GM21737 (cell line): ENCODE measurements at regions not wholly inside any gene's neighbourhood (a gene's known extent, or its start where the extent isn't known, plus 50 kb on each side); places are given as distances from the start of the nearest gene placed in this dataset.

Source experiments
- ATAC-seq: cut with Tn5 transposase; IDR thresholded peaks from one replicate; pipeline ENCODE4 v1.9.1; 2021; ENCODE audit warnings: mild to moderate bottlenecking, moderate library complexity; ENCODE audit not compliant: unreplicated experiment

DNA sequence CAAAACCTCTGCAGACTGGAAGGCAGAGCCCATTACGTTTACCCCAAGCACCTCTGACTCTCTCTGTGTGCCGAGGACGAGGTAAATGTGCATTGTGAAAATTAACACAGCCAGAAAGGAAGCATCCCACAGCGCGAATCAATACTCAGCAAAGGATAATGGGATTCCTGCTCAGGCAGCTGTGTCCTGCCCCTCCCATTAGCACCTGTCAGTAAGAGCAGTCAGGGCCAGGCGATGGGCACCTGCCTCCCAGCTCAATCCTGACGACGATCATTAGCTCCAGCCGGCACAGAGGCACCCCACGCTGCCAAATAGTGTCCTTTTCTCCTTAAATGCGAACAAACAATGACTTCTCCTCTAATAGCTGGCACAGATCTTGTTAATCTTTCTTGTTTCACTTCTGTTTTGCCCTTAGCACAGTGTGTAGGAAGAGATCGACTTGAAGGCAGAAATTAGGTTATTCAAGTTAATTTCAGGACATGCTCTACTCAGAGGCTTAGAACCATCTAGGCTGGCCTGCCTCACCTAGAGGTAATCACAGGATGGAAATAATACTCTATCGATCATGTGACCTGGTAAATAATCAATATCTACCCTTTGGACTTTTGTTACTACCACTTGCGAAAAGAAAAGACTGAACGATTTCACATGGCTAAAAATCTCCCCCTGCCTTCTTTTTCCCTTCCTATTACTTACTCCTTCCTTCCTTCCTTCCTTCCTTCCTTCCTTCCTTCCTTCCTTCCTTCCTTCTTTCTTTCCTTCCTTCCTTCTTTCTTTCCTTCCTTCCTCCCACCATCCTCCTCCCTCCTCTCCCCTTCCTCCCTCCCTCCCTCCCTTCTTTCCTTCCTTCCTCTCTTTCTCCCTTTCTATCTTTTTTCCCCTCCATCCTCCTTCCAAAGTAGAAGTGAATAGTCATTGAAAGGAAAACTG, 487.9 kb upstream of the ID2 start:
- ATAC-seq = no peak

DNA sequence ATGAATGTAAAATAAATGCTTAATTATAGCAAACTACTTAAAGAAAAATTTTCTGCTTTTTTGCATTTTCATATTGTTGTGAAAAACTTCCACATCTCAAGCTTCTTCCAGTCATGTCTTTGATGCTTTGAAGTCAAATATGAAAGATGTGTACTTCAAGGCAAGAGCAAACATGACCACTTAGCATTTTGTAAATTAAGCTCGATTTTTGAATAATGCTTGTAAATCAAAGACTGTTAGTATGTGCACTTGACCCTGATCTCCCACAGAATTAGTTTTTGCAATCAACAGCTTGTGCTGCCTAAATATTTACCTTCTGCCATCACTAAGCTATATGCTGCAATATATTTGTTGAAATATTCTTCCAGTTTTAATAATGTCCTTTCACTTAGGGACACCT, 486.1 kb upstream of the ID2 start:
- ATAC-seq = no peak

DNA sequence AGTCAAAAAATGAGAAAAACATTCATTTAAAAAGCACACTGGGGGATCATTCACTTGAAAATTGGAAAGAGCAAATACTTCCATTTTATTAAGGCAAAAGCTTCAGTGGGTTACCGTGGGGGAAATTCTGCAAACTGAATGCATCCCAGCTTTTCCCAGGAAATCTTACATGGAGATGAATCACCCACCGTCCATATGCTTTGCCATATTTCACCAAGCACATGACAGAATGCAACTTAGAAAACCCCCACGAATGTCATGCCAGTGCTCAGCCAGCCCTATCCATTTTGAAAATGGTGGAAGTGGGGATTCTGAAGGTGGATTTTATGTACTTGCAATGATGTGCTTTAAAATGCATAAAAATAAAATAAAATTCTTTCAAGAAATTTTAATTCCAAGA, 485.5 kb upstream of the ID2 start:
- no peak for ATAC-seq

DNA sequence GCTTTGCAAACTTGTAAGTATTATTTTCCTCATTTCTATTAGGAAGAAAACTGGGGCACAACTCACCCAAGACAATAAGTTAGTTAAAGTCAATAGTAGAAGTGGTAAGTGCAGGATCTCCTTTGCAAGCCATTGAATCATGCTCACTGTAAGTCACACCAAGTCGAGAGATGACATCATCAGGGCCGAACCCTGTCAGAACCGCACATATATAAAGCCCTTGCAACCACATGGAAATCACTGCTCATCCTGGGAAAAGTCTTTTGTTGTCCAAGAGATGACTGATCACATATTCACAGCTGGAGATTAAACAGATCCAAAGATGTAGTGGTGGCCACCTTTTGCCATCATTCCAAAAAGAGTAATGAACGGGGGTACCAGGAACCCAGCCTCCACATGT, 484.8 kb upstream of the ID2 start:
- ATAC-seq = no peak

DNA sequence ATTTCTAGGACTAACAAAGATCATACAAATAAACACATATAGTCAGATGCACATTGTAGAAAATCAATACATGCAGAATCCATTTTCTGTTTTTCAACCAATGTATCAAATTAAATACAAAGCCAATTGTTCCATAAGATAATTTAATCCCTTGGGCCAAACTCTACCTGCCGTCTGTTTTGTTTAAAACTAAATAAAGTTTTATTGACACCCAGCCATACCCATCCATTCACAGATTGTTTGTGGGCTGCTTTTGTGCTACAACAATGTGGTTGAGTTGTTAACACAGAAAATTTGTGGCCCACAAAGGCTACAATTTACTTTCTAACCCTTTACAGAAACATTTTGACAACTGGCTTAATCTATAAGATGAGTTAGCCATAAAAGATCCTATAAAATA, 484.0 kb upstream of the ID2 start:
- ATAC-seq = no peak

DNA sequence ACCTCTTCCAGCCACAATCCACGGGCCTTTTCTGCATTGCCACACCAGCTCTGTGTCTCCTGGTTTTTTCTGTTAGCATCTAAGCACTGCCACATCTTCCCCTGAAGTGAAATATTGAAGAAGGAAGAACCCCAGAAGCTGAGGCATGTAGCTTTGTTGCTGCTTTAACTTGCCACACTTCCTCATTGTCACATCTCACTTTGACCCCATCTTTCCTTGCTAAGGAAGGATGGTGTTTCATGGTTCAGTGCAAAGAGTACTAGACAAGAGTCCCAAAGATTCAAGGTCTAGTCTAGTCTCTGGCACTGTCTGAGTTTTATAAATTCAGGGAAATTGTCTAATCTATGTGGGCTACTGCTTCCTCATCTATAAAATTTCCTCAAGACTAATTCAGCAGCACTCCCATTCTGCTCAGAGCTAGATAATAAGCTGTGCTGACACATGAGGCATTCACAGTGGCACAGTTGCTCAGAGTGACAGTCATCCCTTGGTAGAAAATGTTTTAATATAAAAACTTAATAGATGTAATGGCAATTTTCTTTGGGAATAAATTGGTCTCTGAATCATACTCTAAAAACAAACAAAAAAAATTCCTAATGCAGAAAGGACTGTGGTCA, 483.0 kb upstream of the ID2 start:
- ATAC-seq = no peak

DNA sequence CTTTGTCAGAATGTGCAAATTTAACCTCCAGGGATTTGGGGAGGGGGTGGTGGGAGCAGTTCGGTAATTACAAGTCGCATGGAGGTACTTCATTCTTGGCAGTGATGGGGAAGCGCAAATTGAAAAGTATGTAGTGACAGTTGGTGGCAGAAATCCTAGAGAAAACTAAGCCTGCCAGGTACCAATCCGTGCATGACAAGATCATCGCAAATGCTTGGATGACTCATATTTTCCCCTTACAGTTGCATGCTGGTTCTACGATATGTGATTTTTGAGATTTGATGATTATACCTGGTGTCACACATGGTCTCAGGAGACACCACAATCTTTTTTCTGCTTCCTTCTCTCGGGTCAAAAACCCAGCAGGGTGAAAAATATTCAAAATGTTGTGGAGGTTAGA, 479.7 kb upstream of the ID2 start:
- ATAC-seq = peak; percentile 76

DNA sequence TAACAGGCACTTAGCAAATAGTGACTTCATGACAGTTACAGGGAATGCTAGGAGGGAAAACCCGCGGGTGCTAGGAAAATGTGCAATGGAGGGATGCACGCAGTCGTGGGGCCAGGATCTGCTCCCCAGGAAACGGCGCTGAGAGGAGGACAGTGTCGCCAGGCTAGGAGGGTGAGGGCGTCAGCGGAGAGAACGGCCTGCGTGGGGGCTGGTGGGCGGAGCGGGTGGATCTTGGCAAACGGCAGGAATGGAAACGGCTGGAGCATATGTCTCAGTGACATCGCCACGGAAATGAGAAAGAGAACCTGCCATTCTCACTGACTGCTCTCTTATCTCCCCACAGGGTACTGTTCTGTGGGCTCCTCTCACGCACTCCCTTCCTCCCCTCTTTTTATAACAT, 478.5 kb upstream of the ID2 start:
- ATAC-seq = no peak

DNA sequence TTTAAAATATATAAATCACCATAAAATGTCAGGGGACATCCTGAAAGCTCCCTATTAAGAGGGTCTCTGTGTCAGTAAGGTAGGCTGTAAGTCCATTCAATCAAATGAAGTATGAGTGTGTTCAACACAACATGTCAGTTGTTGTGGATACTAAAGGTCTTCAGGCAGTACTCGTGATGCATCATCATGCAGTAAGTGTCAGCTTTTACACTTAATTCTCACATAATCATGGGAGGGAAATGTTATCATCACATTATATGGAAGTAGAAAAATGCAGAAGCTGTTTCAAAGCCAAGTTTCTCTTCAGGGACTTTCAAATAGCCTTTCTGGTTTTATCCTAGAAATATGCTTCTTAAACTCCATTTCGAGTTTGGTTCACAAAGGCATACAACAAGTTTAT, 477.1 kb upstream of the ID2 start:
- ATAC-seq = no peak

DNA sequence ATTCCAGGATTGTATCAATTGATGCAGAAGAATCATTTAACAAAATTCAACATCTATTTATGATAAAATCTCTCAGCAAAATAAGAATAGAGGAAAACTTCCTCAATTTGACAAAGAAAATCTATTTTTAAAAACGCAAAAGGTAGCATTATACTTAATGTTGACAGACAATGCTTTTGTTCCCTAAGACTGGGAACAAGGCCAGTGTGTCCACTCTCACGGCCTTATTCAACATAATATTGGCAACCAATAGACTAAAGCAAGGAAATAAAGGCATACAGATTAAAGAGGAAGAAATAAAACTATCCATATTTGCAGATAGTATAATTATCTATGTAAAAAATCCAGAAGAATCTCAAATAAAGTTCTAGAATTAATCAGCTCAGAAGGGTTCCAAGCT, 472.4 kb upstream of the ID2 start:
- no peak for ATAC-seq

DNA sequence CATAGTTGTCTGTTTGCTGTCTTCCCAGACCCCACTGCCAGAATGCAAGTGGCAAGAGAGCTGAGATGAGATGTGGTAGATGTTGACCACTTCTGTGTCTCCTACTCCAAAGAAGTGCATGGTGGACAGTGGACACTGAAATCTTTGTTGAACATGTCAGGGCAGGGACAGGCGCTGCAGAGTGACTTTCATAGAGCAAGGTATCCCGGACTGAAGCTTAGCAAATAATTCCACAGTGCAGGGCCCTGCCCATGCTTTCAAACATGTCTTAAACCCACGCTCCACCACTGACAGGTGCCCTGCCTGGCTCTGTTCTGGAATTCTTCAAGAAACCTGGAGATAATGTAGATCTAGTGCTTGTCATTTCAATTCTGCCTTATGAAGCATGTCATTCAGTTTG, 470.5 kb upstream of the ID2 start:
- no peak for ATAC-seq

DNA sequence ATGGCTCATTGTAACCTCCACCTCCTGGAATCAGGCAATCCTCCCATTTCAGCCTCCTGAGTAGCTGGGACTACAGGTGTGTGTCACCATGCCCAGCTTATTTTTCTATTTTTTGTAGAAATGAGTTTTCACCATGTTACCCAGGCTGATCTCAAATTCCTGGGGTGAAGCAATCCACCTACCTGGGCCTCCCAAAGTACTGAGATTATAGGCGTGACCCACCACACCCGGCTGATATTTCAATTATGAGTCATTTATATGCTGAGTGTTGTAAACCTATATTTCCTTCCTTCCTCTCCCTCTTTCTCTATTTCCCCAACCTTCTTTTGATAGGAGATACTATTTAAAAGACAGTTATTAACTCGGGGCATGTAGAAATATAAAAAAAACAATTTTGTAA, 469.6 kb upstream of the ID2 start:
- ATAC-seq = no peak

DNA sequence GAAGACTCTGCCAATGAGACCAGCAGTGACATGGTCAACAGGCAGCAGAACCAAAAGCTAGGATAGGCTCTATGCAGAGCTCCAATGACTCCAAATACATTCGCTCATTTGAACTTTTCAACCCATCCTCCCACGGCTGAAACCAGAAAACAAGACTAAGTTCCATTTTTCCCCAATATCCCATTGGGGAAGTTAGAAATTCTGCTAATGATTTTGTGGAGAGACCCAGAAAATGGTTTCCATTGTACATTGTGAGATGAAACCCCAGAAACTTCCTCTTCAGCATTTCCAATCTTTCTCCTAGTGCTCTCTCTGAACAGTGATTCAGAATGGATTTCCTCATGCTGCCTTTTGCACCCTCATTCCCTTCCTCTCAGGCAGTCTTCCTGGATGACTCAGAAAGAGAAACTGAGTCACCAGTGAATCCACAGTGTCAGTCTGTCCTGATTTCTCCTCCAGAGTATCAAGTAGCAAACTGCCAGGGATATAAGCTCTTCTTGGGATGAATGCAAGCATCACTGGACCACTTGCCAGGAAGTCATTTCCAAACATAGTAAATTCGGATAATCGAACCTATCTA, 467.7 kb upstream of the ID2 start:
- no peak for ATAC-seq

DNA sequence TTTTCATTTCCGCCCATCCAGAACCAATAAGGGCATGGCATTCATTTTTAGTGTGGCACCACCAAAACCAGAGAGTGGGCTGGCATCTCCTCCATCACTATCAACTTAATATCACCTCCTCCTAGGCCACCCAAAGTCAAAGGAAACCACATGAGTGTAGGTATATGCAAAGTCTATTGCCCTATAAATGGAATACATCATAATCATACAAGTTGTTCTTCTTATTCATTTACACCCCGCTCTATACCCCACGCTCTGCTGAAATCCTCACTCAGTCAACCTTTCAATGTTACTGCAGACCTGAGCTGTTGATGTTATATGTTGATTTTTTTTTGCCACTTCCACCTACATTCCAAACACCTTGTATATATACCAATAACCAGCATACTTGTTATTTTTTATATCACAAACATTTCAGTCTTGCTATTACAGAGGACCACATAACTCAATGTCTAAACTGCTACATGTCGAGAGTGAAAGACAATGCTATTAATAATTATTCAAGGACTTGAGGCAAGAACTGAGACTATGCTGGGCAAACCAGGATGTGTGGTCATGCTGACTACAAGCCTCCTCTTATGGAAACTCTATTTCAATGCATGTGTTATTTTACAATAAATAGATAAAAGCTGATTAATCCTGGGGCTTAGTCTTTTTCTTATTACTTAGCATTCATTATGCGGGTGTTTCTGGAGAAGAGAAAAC, 466.5 kb upstream of the ID2 start:
- ATAC-seq = peak; percentile 95

DNA sequence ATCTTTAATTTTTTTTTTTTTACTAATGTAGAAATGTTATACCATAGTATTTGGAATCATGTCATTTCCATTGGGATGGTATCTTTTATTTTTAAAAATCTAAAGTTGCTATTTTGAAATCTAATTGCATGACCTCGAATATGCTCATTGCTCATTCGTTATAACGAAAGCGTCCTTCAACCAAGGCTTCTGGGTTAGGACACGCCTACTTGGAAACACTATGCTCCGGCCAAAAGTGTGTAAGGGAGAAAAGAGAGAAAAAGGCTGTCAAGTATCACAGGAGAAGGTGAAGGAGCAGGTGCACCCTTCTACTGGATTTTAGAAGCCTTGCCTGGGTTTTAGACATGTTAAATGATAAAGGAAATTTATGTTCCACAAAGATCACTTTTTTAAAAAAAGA, 465.9 kb upstream of the ID2 start:
- ATAC-seq = no peak

DNA sequence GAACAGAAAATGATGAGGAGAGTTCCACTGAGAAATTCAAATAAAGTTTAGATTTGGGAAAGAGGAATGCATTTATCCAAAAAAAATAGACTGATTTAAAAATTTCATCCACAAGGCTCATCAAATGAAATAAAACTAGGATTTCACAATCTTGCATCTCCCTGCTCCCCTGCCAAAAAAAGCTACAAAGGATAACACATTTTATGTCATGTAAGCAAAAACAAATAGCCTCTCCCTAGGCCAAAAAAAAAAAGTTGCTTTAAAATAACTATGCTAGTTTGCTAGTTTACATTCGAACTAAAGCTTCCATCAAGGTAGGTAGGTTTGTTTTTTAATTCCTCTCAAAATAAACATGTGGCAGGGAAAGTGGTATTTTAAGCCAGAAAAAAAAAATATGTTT, 465.5 kb upstream of the ID2 start:
- no peak for ATAC-seq

DNA sequence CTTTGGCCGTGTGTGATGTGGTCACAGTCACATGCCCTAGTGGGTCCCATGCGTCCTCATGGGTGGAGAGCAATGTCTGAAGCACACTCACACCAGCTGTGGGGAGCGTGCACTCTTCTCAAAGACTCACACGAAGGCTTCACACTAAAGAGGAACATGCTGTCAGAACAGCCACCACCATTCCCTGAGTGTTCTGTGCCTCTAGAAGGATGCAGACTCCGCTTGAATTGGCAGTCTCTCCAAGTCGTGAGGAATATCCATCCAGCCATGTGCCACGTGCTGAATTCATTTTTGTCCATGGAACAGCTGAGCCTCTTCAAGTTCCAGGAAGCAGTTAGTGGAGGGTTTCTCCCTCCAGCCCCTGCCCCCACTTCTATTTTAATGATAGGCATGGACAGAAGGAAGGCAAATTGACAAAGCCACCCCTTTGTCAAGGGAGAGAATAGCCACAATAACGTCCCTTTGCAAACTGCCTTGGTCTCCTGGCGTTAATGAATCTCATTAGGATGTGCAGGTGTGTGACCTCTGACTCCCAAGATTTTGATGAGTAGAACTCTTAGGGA, 464.3 kb upstream of the ID2 start:
- ATAC-seq = no peak

DNA sequence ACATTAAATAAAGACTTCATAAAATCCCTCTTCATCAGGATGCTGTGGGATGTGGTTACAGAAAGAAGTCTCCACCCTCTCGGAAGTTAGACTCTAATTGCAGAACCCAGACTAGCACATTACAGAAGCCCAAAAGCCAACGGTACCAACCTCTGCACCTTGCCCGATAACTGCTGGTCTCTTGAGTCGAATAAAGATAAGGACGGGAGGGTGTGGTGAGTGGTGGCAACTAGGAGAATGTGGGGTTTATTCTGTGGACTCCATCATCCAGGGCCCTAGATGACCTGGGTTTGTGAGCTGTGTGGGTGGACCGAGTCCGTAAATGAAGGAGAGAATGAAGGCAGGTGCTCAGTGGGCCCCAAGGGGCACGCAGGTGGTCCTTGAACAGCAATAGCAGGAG, 462.8 kb upstream of the ID2 start:
- ATAC-seq = no peak

DNA sequence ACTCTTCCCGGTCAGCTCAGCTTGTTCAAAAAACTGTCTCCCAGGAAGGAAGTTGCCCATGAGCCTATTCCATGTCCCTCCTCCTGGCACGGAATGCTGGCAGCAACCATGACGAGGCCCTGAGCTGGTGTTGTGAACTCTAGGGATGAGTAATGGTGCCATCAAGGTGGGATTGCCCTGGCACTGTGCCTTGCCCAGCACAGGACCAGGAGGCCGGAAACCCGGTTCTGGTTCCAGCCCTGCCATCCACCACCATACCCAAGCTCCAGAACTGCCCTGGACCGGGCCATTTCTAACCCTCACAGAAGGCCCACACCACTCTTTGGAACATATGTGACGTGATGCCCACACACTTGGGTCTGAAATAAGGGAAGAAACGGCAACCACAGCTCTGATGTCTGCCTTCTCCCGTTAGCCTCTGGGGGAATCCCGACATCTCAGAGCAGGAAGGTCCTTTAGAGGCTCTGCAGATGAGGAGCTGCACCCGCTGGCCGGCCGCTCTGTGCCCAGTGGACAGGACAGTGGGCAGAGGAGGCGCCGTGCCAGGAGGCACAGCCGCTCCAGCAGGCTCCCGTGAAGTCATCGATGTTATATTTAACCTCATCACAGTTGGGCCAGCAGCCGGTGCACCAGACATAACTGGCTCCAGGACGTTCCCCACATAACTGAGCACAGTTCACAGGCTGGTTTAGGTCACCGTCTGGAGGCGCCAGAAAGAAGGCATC, 462.1 kb upstream of the ID2 start:
- ATAC-seq = no peak

DNA sequence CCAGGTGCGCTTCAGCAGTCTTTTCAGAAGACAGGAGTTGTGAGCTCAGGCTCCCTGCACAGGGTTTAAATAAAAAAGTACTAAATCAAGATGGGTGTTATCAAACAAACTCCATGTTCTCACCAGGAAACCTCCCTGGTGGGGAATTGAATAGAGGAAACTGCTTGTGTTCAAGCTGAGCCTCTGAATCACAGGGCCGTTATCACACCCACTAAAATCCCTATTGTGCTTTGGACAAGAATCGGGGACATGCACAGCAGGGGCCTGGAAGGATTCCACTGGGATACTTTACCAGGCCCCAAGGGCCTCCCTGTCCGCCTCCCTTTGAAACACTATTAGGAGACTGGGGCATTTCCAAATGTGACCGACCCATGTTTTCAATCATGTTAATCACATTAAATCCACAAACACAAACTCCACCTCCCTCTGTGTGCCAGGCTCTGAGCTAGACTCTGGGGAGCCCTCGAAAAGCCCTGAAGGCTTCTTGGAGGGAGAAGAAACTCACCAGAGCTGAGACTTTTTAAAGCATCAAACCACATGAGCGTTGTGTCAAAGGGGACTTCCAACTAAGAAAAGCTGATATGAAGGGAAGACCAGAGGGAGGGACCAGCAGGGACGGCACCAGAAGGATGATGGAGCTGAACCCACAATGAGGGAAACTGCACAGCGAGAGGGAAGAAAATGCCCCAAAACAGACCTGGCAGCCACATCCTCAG, 458.7 kb upstream of the ID2 start:
- ATAC-seq = no peak
